Gastroesophageal sphincter (tissue), 3 donors: ENCODE measurements at regions not wholly inside any gene's neighbourhood (a gene's known extent, or its start where the extent isn't known, plus 50 kb on each side); places are given as distances from the start of the nearest gene placed in this dataset.

ENCODE experiments used
- CTCF ChIP-seq, 4 experiments: fragments of 200-600 bp in 2 of 4; fragments of 450-650 bp in 2 of 4; sonication (generic) in 1 of 4; IDR thresholded peaks; one replicate each; pipeline ENCODE4 v1.5.1; 2017 to 2019; ENCODE audit warnings: antibody characterized with exemption in 4 of 4, mild to moderate bottlenecking in 2 of 4, moderate library complexity in 2 of 4
- POLR2AphosphoS5 ChIP-seq: sonication (generic); formaldehyde crosslinking; IDR thresholded peaks from one replicate; pipeline ENCODE4 v1.6.1; 2017; ENCODE audit warnings: antibody characterized with exemption

DNA sequence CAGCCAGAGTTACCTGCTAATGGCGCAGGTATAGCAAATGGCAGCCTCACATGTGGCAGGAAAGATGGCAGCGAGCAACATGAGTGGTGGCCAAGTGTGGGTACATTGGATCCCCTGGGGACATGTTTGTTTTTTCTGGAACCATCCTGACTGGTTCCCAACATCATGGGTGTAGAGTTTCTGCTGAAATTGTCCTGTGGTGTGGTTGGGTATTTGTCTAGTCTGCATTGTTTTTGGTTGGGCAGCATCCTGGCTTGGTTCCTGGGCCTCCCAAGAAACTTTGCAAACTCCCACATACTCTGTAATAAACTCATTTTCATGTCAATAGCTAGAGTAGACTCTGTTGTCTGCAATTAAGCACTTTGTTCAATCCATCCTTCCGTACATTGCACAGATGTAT is 282.6 kb downstream of the CDC5L start:
- no peak for TF ChIP-seq CTCF (IDR thresholded peaks at IDR 0.05)
- no peak for TF ChIP-seq POLR2AphosphoS5
